GM19238 (cell line): ENCODE measurements at regions not wholly inside any gene's neighbourhood (a gene's known extent, or its start where the extent isn't known, plus 50 kb on each side); places are given as distances from the start of the nearest gene placed in this dataset.
A peak's percentile ranks its signal among the peaks of the same experiment; 100 is the strongest.

Experiments
- DNase-seq: peaks from one replicate; pipeline ENCODE4 v3.0.0; 2011; ENCODE audit warnings: low spot score; ENCODE audit not compliant: insufficient read length

GRCh38 chr11:121800240-121800639 is 315.8 kb downstream of the BLID start:
- no peak for DNase-seq

- no peak for DNase-seq
Observed at GRCh38 chr11:121797496-121797895, 318.5 kb downstream of the BLID start.

- DNase-seq = no peak
Observed at GRCh38 chr11:121795174-121795573, 320.8 kb downstream of the BLID start.

GRCh38 chr11:121794671-121795141 is 321.3 kb downstream of the BLID start:
- DNase-seq = no peak

- DNase-seq = no peak
Observed at GRCh38 chr11:121793916-121794315, 322.1 kb downstream of the BLID start.

GRCh38 chr11:121793291-121793690 is 322.7 kb downstream of the BLID start:
- no peak for DNase-seq

- no peak for DNase-seq
Observed at GRCh38 chr11:121792185-121792584, 323.8 kb downstream of the BLID start.

GRCh38 chr11:121790430-121790829 is 325.6 kb downstream of the BLID start:
- no peak for DNase-seq

GRCh38 chr11:121780971-121781370 is 328.2 kb upstream of the SORL1-AS1 start:
- no peak for DNase-seq

- no peak for DNase-seq
Observed at GRCh38 chr11:121777056-121777455, 324.3 kb upstream of the SORL1-AS1 start.

- no peak for DNase-seq
Observed at GRCh38 chr11:121775276-121775675, 322.5 kb upstream of the SORL1-AS1 start.

- no peak for DNase-seq
Observed at GRCh38 chr11:121773076-121773475, 320.3 kb upstream of the SORL1-AS1 start.

- DNase-seq = no peak
Observed at GRCh38 chr11:121770939-121771595, 318.3 kb upstream of the SORL1-AS1 start.

- no peak for DNase-seq
Observed at GRCh38 chr11:121769191-121769590, 316.4 kb upstream of the SORL1-AS1 start.

GRCh38 chr11:121767433-121767832 is 314.7 kb upstream of the SORL1-AS1 start:
- peak; percentile 16 for DNase-seq

GRCh38 chr11:121766991-121767390 is 314.2 kb upstream of the SORL1-AS1 start:
- no peak for DNase-seq

GRCh38 chr11:121766166-121766565 is 313.4 kb upstream of the SORL1-AS1 start:
- DNase-seq = no peak

- DNase-seq = peak; percentile 20
Observed at GRCh38 chr11:121763526-121763925, 310.8 kb upstream of the SORL1-AS1 start.

GRCh38 chr11:121762820-121763219 is 310.1 kb upstream of the SORL1-AS1 start:
- no peak for DNase-seq

- no peak for DNase-seq
Observed at GRCh38 chr11:121761186-121761585, 308.4 kb upstream of the SORL1-AS1 start.

- DNase-seq = no peak
Observed at GRCh38 chr11:121757480-121758125, 304.8 kb upstream of the SORL1-AS1 start.

GRCh38 chr11:121755906-121756305 is 303.1 kb upstream of the SORL1-AS1 start:
- no peak for DNase-seq

- DNase-seq = no peak
Observed at GRCh38 chr11:121755191-121755590, 302.4 kb upstream of the SORL1-AS1 start.
